ENCODE measurements at regions not wholly inside any gene's neighbourhood (a gene's known extent, or its start where the extent isn't known, plus 50 kb on each side); places are given as distances from the start of the nearest gene placed in this dataset.

GRCh38 chr1:173112129-173112528 is 61.4 kb upstream of the TNFSF18 start:
- TF ChIP-seq CTCF (conservative IDR thresholded peaks at IDR 0.05 in 1 of 2, IDR thresholded peaks at IDR 0.05 in 1 of 2; ENCODE audit: low read depth in 1 of 2, low read length in 2 of 2) (no peak), EZH2 (IDR thresholded peaks at IDR 0.05; ENCODE audit: low read length, missing control alignments) (no peak)

Measured in fibroblast of lung (primary cell).